GM18907 (cell line): ENCODE measurements at regions not wholly inside any gene's neighbourhood (a gene's known extent, or its start where the extent isn't known, plus 50 kb on each side); places are given as distances from the start of the nearest gene placed in this dataset.

Experiments
- ATAC-seq: cut with Tn5 transposase; IDR thresholded peaks from one replicate; pipeline ENCODE4 v1.9.1; 2021; ENCODE audit warnings: mild to moderate bottlenecking, moderate library complexity; ENCODE audit not compliant: unreplicated experiment

DNA sequence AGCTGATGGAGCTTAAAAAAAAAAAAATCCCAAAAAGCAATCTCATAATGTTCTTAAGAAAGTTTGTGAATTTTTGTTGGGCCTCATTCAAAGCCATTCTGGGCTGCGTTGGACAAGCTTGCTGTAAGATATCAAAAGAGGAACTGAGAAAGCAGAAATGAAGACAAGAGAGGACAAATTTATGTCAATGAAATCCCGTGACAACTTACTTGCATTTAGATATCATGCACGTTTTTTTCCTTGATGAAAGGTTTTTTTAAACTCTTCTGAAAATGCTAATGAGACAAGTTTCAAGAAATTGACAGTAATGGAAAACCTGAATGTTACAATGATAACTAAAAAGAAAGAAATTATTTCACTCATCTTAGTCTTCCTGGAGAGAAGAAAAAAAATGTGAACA lies 662.9 kb downstream of the SQOR start:
- ATAC-seq, result peak; percentile 88

DNA sequence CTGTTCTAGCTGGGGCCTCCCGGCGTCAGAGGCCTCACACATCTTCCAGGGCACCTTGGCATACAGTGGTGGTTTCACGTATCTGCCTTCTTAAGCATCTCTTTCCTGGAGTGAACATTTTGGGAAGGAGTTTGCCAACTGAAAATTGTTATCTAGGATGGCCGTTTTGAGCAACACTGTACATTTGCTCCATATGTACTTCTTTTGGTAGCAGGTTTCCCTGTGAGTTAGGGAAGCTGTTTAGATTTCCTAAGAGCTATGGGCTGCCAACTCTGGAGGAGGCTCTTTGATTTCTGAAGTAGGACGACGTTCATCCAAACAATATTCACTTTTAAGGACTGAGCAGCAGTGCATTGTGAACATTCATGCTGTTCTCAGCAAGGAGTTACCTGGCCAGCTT lies 665.9 kb downstream of the SQOR start:
- ATAC-seq, result no peak

DNA sequence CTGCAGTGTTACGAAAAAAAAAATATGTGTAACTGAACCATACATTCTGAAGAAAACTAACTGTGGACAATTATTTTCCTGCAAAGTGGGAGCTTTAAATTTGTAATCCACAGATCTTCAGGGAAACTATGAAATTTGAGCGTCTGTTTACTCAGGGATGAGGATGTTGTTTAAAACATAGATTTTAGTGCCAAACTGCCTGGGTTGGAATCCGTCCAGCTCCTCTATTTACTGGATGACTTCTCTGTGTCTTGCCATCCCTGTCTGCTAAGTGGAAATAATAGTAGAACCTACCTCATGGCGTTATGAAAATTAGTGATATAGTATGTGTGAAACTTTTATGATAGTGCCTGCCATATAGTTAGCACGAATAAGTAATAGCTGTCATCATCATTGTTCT lies 666.5 kb downstream of the SQOR start:
- ATAC-seq, result no peak

DNA sequence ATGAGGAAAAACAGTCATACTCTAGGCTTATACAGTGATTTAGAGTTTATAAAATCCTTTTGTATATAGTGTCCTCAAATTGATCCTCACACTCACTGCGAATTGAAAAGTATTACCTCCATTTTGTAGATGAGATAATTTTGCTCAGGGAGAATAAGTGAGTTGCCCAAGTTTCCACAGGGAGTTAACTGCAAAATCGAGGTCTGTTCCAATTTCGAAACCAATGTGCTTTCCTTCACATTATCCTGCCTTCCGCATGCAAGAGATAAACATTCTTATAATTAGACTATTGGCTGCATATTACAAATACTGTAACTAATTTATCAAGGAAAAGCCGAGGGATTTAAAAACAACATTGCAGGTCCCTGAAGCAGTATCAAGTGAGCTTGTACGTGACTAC lies 667.0 kb downstream of the SQOR start:
- ATAC-seq, result no peak

DNA sequence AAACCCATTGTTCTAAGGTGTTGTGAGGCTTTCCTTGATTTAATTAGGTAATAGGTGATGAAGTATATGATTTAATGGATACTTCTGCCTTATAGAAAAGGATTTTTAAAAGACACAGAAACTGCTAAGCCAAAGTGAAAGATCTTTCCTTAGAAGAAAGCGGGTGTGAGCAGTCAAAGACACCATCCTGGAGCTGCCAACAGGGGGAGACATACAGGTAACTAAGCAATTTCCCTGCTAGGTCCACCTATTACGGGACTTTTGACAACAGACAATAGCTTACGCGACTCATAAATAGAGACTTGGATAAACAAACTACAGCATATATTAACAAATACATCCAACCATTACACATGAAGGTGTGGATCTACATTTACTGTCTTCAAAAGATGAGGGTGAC lies 669.5 kb downstream of the SQOR start:
- ATAC-seq, result no peak

DNA sequence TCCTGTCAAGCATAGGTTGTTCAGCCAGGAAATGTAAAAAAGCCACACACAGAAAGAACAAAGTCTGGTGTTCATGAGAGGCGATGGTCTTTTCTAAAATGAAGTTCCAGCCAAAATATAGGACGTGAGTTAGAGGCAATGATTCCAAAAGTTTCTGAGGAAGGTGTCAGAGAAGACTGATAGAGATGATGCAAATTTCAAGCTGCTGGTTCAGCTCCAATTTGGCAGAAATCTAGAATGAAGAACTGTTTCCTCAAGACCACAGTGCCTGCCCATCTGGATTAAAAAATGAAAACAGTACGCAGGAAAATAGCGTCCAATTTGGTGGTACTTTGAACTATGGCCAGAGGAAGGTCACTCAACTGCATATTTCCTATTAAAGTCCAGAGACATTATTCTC lies 672.9 kb downstream of the SQOR start:
- no peak for ATAC-seq

DNA sequence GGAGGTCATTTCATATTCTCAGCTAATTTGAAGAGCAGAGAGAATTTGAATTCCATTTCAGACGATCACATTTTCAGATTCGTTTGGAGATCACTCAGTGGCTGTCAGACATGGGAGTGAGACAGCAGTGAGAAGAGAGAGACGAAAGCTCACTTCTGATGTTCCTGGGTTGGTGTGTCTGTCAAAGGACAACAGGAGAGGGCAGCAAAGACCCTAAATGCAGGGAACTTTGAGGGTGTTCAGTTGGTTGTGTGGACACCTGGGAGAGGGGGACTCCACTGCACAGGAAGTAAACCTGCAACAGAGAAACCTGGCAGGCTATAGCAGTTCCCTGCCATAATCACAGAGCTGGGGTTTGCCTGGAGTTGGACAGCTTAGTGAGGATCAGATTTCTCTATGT lies 675.1 kb downstream of the SQOR start:
- ATAC-seq, result no peak

DNA sequence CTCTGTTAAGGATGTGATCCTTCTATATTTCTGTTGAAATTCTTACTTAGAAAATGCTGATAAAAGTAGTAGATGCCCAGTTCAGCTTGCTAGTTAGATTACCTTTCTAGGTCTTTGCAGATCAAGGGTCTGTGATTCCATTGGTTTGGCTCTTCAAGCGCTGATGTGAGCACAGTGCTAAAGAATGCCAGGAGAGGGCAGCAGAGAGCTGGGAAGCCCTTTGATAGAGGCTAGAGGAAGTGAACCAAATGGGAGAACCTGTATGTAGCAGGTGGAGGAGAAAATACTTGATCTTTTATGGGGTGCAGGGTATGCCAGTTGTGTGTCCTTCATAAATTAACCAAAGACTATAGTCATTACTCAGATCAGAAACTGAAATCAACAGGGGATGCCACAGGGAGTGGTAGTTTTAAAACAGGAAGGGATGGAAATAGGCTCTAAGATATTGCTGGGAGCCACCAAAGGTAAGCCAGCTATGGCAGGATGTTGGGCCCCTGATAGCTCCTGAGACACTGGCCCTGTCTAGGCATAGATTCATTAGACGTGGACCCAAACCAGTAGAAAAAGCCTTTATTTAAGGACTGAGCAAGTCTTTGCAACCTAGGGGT lies 677.4 kb downstream of the SQOR start:
- ATAC-seq, result peak; percentile 92

DNA sequence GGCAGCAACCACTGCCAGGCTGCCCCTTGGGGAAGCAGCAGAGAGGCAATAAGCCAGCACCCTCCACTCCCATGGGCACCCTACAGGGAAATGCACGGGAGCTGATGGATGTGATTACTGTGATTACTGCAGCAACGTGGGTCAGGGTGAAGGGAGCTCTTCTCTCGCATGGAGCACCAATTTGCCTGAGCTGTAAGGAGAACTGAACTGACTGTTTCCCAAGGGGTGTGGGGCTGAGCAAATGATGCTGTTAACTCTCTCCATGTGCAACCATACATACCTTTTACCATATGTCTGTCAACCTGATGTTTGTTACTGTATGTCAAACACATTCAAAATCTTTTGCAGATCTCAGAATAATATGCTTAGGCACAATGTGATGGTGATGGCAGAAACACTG lies 680.6 kb downstream of the SQOR start:
- ATAC-seq, result no peak

DNA sequence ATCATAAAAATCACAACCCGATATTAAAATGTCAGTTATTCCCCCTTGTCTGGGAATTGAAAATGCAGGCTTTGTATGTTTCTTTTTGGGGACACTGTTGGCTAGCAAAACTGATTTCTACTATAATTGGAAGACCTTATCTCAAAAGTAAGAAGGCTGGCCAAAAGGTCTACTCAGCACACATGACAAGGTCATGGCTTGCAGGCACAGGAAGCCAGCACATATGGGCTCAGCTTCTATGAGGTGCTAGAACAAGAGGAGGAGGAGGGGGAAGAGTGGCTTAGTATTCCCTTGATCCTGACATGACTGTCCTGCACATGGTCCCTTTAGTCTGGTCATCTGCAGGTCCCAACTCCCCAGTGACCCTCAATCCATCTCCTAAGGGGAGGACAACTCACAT lies 681.2 kb downstream of the SQOR start:
- no peak for ATAC-seq

DNA sequence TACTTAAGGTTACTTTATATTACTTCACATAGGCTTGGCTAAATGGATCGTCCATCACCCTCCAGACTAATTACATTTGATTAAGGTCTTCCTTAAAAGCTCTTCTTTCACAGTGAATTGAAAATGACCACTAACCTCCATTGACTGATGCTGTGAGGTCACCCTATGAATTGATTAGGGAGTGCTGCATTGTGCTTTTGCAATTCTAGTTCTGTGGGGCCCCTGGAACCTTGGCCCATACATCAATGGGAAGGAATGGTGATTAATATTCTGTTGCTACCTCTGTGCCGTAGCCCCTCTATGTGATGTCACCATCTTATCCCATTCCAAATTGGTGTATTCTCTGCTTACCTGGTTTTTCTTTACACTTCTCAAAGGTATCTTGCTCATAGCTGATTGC lies 682.2 kb downstream of the SQOR start:
- ATAC-seq, result no peak

DNA sequence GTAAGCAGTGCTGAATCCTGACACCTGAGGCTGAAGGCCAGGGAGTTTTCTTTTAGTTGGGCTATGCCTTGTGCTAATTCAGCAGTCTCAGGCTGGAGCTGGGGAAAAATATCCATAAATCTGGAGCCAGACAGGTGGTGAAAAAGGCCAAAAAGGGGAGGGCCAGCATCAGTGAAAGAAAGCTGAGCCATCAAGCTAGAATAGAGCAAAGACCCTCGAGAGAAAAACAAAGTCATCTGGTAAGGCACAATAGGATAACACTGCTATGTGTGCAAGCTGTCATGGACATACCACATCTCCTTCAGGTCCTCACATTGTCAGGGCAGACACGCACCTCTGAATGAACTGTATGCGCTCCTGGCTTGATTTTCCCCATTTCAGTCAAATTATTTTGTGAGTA lies 687.9 kb downstream of the SQOR start:
- ATAC-seq, result no peak

DNA sequence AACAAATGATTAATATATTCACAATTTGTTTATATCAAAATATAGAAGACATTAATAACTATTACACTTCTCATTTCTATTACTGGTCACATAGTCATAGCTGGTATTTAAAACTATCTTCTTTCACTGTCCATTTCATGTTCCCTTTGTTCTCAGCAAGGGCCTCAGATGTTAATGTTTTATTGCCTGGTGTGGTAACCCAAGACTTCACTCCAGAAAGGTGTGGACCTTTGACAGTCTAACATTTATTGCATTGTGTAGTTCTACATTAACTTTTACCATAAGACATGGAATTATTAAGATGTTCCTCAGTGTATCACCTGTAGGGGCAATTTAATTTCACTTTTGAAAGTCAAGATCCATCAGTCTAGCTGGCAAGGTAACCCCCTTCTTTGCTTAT lies 691.3 kb downstream of the SQOR start:
- no peak for ATAC-seq

DNA sequence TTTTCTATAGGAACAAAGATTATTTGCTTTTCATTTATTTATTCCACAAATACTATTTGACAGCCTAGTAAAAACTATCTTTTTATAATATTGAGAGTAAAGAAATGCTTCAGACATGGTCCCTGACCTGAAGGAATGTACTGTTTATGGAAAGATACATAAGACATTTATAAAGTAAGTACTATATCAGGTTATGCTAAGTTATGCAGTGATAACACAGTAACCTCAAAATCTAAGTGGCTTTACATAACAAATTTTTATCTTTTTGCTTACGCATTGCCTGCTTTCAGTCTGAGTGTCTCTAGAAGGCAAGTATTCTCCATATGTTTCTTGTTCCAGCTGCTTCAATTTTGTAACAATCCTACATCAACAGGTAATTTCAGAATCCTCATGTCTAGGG lies 694.0 kb downstream of the SQOR start:
- no peak for ATAC-seq

DNA sequence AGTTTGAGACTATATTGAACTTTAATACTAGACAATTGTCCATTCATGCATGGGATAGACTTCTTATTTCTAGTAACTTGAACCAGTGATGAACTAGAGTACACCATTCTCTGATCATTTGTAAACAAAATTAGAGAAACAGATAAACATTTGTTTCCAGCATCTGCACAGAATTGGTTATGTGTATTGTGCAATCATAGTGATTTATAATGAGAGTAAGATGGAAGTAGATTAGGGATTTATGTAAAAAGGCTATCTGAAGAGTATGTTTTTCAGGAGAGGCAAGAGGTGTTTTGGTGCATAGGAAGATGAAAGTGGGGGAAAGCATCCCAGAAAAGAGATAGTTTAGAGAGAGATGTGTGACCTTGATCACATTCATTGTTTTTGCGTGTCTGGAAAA lies 695.0 kb downstream of the SQOR start:
- ATAC-seq, result no peak

DNA sequence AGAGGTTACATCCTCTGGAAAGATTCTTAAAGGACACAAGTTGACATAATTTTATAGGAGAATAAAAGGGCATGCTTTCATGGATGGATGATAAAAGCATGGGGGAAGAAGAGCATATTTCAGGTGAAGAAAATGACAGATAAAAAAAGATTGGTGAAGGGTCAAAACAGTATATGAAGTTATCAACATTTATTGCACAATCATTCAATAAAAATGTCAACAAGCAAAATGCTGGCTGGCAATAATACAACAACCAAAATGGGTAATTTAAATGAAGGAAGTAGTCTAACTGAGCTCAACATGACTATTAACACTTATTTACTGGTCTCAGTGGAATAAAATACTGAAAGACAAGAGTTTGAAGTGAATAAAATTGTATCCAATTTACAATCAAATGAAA lies 696.7 kb downstream of the SQOR start:
- ATAC-seq, result no peak

DNA sequence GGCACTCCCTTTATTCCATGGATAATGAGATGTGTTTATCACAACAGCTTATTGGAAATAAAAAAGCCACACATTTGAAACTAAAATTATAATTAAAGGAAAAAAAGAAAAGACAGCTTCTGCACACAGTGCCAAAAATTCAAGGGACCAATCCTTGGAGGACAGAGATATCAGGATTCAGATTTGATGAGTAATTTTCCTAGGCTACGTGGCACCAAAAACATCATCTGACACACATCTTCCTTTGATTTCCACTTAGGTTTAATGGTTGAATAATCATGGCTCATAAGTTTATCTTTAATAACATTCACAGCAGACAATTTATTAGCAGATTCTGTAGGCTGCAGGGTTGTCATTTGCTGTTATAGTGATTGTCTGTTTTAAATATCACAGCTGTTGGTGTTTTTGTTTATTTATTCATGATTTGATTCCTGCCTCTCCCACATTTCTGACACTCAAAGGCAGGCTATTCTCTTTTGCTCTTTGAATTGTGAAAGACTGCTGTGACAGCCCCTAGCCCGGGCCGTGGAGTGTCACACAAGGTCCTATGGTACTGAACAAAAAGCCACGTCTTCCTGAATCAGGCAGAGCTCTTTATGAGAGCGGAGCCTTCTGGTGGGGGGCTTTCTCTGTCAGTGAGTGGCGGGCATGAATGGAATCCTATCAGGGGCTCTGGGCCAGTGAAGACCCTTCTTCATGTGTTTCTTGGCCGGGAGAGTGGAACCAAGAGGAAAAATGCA lies 708.5 kb downstream of the SQOR start:
- no peak for ATAC-seq

DNA sequence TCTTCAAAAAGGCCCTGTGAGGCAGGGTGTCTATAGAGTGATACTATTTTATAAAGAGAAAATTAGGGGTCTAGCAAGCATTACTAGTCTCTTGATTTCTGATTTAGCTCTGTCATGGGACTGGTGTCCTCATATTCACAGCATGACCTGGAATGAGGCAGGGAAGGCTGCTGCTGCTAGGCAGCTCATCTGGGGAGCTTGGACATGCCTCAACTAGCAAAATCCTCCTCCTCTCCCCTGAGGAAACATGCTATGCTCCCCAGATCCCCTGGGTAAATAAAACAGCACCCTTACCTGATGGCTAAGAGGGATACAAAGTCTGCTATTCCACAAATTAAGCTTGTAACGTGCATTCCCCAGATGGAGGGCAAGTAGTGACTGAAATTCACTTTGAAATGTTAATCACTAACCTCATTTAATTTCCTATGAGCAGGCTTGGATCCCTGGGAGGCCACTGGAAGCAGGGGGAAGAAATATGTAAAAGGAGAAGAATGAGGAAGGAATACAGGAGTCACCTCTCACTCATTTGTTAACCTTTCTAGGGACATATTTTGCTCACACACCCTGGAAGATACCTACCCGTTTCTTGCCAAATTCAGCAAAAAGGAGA lies 709.4 kb downstream of the SQOR start:
- no peak for ATAC-seq

DNA sequence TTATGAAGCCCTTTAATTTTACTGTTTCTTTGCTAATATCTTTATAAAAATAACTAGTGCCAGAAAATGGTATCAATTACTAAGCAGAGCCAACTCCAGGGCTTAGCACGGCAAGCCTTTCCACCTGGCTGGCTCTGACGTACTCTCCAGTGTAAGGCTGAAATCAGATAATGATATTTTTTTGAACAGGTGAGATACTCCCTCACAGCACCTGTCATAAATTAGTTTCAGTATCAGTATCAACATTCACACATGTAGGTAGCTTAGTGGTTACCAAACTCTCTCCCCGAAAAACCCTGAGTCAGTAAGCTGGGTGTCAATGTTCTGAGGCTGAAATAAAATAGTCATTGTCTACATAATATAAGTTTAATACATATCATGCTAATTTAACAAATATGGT lies 710.1 kb downstream of the SQOR start:
- ATAC-seq, result no peak

DNA sequence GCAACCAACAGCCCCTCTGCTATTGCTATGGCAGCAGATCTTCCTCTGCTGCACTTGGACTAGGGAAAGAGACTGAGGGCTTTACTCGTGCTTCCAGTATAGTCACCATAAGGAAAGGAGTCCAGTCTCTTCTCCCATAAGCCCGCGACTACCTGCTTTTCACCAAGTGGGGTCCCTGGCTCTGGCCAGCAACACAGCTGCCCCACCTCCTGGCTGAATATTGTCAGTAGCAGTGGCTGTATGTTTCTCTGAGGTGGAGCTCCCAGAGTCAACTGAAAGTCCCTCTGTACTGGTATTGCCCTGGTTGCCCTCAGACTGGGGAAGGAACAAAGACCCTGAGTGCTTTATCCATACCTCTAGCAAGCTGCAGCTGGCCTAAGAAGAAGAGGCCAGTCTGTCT lies 719.6 kb downstream of the SQOR start:
- no peak for ATAC-seq

DNA sequence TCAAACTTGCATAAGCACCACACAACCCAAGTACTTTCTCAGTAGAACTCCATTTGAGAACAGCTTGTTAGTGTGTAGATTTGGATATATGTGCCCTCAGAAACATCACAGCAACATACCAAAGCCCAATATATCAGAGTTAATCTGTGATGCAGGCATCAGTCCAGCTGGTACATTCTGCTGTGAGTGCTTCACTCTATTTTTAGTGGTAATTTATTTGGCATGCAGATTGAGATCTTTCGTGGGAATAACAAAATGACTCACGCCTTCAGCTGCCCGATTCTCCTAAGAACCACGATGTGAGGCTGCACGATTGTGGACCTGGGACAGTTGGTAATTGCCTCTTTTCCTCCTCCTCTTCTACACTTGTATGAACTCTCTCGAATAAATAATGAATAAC lies 730.7 kb downstream of the SQOR start:
- ATAC-seq, result no peak

DNA sequence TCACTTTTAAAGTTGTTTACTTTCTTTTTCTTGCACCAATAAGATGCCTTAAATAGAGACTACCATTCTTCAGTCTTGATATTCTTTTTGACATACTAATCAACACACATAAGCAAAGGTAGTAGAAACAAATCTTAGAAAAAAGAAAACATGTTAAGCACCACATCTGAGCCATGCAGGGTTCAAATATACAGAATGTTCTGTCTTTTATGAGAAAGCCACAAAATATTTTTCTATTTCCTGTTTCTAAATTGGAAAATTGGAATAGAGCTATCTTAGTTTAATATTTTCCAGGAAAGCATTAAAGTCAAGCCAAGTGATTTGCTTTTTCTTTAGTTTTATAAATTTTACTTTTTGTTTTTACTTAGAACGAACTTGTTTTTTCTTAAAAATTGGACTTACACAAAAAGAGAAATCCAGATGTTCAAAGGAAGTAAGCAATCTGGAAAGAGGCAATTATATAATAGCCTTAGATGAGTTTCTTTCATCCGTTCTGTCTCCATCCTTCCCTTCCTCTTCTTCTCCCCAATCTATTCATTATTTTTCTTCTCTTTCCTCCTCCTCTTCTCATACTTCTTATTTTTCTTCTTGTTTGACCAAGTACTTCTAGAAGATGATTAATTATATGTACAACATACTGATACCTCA lies 731.7 kb downstream of the SQOR start:
- ATAC-seq, result no peak
